Ishikawa (cell line): ENCODE measurements at regions not wholly inside any gene's neighbourhood (a gene's known extent, or its start where the extent isn't known, plus 50 kb on each side); places are given as distances from the start of the nearest gene placed in this dataset.

Source experiments
- CEBPB ChIP-seq: IDR thresholded peaks from 2 replicates; pipeline ENCODE4 v1.6.1; 2012
- CREB1 ChIP-seq: IDR thresholded peaks from 2 replicates; pipeline ENCODE4 v1.6.1; 2012; ENCODE audit warnings: low read depth
- EGR1 ChIP-seq: IDR thresholded peaks from 2 replicates; pipeline ENCODE4 v1.6.1; 2012
- EP300 ChIP-seq: IDR thresholded peaks from 2 replicates; pipeline ENCODE4 v1.6.1; 2012; ENCODE audit warnings: borderline replicate concordance
- FOXM1 ChIP-seq: IDR thresholded peaks from 2 replicates; pipeline ENCODE4 v1.6.1; 2012; ENCODE audit warnings: low read depth, borderline replicate concordance
- NFIC ChIP-seq: IDR thresholded peaks from 2 replicates; pipeline ENCODE4 v1.6.1; 2012
- RAD21 ChIP-seq: IDR thresholded peaks from 2 replicates; pipeline ENCODE4 v1.6.1; 2012; ENCODE audit warnings: low read depth
- TAF1 ChIP-seq: IDR thresholded peaks from 2 replicates; pipeline ENCODE4 v1.6.1; 2012; ENCODE audit warnings: low read depth, mild to moderate bottlenecking
- TCF12 ChIP-seq: IDR thresholded peaks from 2 replicates; pipeline ENCODE4 v1.6.1; 2012; ENCODE audit warnings: low read depth
- TEAD4 ChIP-seq: IDR thresholded peaks from 2 replicates; pipeline ENCODE4 v1.6.1; 2012
- YY1 ChIP-seq: IDR thresholded peaks from 2 replicates; pipeline ENCODE4 v1.6.1; 2012; ENCODE audit warnings: low read depth
- ZBTB7A ChIP-seq: IDR thresholded peaks from 2 replicates; pipeline ENCODE4 v1.6.1; 2012; ENCODE audit warnings: low read depth
- TF ChIP-seq, protein P1 (sequence below): IDR thresholded peaks from 2 replicates; pipeline ENCODE4 v1.6.1; 2012; ENCODE audit warnings: low read depth, mild to moderate bottlenecking
- TF ChIP-seq, protein P2 (sequence below): IDR thresholded peaks from 2 replicates; pipeline ENCODE4 v1.6.1; 2012
- TF ChIP-seq, protein P3 (sequence below): IDR thresholded peaks from 2 replicates; pipeline ENCODE4 v1.6.1; 2012

DNA sequence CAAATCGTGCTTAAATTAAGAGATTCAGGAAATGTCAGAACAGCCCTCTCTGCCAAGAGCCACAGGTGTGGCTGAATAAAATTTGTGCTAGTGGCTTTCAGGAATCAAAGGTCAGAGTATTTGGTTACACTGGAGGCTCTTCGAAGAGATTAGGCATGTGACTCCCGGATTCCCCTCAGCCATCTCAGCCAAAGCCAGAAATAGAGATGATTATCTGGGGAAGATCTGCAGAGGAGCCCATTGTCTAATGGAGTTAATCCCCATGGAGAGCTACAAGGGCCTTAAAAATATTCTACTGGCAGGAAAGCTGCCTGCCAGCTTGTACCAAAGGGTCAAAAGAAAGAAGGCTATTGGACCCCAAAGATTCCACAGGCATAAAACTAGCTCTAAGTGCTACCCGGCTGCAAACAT, 1259.5 kb downstream of the TBC1D22A start:
- TF ChIP-seq ZBTB7A (no peak), TCF12 (no peak), TEAD4 (no peak), FOXM1 (no peak), CREB1 (no peak), EGR1 (no peak), CEBPB (no peak), RAD21 (no peak), YY1 (no peak), TAF1 (no peak), NFIC (no peak)
- TF ChIP-seq, protein P1, sequence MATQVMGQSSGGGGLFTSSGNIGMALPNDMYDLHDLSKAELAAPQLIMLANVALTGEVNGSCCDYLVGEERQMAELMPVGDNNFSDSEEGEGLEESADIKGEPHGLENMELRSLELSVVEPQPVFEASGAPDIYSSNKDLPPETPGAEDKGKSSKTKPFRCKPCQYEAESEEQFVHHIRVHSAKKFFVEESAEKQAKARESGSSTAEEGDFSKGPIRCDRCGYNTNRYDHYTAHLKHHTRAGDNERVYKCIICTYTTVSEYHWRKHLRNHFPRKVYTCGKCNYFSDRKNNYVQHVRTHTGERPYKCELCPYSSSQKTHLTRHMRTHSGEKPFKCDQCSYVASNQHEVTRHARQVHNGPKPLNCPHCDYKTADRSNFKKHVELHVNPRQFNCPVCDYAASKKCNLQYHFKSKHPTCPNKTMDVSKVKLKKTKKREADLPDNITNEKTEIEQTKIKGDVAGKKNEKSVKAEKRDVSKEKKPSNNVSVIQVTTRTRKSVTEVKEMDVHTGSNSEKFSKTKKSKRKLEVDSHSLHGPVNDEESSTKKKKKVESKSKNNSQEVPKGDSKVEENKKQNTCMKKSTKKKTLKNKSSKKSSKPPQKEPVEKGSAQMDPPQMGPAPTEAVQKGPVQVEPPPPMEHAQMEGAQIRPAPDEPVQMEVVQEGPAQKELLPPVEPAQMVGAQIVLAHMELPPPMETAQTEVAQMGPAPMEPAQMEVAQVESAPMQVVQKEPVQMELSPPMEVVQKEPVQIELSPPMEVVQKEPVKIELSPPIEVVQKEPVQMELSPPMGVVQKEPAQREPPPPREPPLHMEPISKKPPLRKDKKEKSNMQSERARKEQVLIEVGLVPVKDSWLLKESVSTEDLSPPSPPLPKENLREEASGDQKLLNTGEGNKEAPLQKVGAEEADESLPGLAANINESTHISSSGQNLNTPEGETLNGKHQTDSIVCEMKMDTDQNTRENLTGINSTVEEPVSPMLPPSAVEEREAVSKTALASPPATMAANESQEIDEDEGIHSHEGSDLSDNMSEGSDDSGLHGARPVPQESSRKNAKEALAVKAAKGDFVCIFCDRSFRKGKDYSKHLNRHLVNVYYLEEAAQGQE, result no peak
- TF ChIP-seq, protein P2, sequence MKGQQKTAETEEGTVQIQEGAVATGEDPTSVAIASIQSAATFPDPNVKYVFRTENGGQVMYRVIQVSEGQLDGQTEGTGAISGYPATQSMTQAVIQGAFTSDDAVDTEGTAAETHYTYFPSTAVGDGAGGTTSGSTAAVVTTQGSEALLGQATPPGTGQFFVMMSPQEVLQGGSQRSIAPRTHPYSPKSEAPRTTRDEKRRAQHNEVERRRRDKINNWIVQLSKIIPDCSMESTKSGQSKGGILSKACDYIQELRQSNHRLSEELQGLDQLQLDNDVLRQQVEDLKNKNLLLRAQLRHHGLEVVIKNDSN, result no peak

DNA sequence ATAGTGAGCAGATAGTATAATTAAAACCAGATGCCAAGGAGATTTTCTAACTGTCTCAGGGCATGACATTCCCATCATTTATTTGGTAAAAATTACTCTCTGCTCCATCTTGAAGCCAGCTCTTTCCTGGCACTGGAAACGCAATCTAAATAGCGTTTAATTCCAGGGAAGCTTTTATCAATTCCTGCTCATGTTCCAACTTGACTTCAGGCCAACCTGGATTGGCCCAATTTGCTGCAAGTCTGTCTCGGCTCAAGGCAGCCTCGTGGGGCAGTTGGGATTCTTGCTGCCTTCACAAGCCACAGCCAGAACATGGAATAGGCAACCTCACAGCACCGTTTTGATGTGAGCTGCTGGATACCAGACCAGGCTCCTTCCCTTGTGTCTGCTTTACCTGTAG, 1255.9 kb downstream of the TBC1D22A start:
- TF ChIP-seq TAF1 (no peak), TCF12 (no peak), TEAD4 (no peak), YY1 (no peak), EGR1 (no peak), CREB1 (no peak), RAD21 (no peak), ZBTB7A (no peak), EP300 (no peak)
- TF ChIP-seq, protein P3, sequence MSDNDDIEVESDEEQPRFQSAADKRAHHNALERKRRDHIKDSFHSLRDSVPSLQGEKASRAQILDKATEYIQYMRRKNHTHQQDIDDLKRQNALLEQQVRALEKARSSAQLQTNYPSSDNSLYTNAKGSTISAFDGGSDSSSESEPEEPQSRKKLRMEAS, result no peak
- TF ChIP-seq, protein P1, result no peak

DNA sequence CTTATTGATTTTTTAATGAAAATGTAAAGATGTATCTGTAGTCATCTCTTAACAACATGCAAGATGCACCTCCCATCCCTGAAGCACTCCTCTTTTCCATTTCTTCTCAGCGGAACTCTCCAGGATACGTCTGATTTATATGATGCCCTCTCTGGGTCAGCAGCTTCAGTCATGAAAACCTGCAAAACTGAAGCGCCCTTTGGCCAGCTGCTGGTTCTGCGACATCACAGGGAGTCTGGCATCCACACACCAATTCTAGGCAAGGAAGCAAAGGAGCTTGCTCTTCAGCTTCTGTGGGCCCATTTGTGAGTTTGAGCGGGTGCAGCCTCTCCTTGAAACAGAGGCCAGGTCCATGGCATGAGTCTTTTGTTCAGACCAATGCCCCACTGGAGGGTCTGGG, 1253.3 kb downstream of the TBC1D22A start:
- TF ChIP-seq ZBTB7A, result no peak
- TF ChIP-seq, protein P2, result no peak

DNA sequence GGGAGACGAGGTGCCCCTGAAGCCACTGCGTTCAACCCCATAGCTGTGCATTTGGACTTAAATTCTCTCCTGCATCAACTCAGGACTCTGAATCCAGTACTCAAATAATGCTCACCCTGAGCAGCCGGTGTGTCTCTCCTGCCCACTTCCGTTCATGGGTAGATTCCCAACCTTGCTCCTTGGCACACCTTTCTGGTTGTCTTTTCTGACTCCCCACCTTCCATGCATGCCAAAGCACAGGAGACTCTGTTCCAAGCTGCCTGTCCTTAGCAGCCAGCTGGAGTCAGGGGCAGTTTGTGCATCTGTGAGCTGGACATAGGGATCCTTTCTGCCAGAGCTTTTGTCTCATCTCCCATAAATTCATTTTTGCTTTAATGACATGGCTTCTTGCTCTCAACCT, 1242.5 kb downstream of the TBC1D22A start:
- TF ChIP-seq, protein P2, result no peak
- TF ChIP-seq, protein P3, result no peak
- TF ChIP-seq ZBTB7A (no peak), EGR1 (no peak), NFIC (no peak), EP300 (no peak), TEAD4 (no peak), TCF12 (no peak), CEBPB (no peak), CREB1 (no peak), FOXM1 (no peak), RAD21 (no peak), YY1 (no peak), TAF1 (no peak)
- TF ChIP-seq, protein P1, result no peak

DNA sequence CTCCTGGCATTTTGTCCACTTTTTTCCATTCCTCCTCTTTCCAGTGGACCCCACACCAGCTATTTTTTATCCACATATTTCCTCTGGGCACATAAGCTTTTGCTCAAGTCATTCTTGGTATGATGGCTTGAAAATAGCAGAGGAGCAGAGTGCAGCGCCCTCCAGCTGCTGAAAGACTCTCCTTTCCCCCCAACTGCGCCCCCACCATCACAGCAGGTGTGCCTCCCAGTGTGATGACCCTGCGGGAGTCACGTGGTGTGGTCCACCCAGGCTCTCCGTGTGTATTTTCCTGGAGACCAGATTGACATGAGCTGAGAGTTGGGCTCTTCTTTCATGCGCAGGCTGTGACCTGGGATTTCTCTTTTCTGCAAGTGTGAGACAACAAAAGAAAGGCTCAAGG, 1241.6 kb downstream of the TBC1D22A start:
- TF ChIP-seq CREB1 (no peak), CEBPB (no peak), ZBTB7A (no peak), TAF1 (no peak), YY1 (no peak), EGR1 (no peak; the same call in 1 of the 2 replicates), FOXM1 (no peak), TEAD4 (no peak), EP300 (no peak), TCF12 (no peak), RAD21 (peak; percentile 14; the same call in 1 of the 2 replicates), NFIC (no peak)
- TF ChIP-seq, protein P2, result peak; percentile 64
- TF ChIP-seq, protein P1, result no peak
- TF ChIP-seq, protein P3, result no peak
